ENCODE measurements at regions not wholly inside any gene's neighbourhood (a gene's known extent, or its start where the extent isn't known, plus 50 kb on each side); places are given as distances from the start of the nearest gene placed in this dataset.

DNA sequence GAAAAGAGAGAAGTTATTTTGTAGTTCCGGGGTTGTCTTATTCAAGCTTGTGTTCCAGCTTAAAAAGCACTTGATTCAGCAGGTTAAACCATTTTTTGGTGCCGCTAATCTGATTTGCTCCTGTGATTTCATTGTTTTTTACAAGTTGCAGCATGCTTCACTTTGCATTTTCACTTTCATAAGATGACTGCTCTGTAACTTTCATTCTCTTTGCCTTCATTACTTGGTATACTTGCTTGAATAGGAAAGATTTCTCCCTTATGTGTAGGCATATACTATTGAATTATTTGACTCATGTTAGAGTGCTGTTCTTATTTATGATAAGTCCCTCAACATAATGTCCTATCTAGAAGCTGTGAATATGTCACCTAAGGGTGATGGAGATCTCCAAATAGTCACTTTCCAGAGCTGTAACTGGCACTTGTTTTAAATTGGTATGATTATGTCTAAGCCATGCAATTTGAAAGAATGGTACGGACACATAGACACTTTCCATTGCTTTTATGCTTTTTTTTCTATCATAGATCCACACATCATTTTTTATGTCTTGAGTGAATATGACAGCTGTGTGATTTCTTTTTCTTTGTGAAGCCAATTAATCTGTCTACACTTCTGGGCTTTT, 254.5 kb downstream of the DSEL start (continued):
- TF ChIP-seq ZNF449 (tag by site-specific recombination; IDR thresholded peaks at IDR 0.05), result no peak
- TF ChIP-seq, protein P1, sequence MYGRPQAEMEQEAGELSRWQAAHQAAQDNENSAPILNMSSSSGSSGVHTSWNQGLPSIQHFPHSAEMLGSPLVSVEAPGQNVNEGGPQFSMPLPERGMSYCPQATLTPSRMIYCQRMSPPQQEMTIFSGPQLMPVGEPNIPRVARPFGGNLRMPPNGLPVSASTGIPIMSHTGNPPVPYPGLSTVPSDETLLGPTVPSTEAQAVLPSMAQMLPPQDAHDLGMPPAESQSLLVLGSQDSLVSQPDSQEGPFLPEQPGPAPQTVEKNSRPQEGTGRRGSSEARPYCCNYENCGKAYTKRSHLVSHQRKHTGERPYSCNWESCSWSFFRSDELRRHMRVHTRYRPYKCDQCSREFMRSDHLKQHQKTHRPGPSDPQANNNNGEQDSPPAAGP (tag by site-specific recombination; IDR thresholded peaks at IDR 0.05), result no peak
- no peak for TF ChIP-seq YY2 (tag by site-specific recombination; IDR thresholded peaks at IDR 0.05)

- Histone ChIP-seq H3K4me1 (ENCODE audit: control insufficient read depth, insufficient read depth, low read length) (no peaks in the 10 kb centered on the region), H3K9me3 (ENCODE audit: control insufficient read depth, insufficient read depth, low read depth, low read length) (no peaks in the 10 kb centered on the region), H3K36me3 (ENCODE audit: control insufficient read depth in 2 of 2, insufficient read depth in 1 of 2, low read length in 2 of 2) (no peaks in the 10 kb centered on the region), H3K27ac (ENCODE audit: extremely low read depth, low read depth, low read length) (no peak overlapping the region), H3K4me3 (ENCODE audit: low read depth, low read length) (no peak overlapping the region)
- no peak for TF ChIP-seq ZNF223 (tag by site-specific recombination; IDR thresholded peaks at IDR 0.05)
- no peak for TF ChIP-seq ZNF843 (tag by site-specific recombination; IDR thresholded peaks at IDR 0.05)
- TF ChIP-seq ZSCAN16 (tag by site-specific recombination; IDR thresholded peaks at IDR 0.05), result no peak
- TF ChIP-seq ZBTB48 (tag by site-specific recombination; IDR thresholded peaks at IDR 0.05), result no peak
- TF ChIP-seq GLIS2 (tag by site-specific recombination; IDR thresholded peaks at IDR 0.05), result no peak
- TF ChIP-seq ZNF214 (tag by site-specific recombination; IDR thresholded peaks at IDR 0.05; ENCODE audit: borderline replicate concordance), result no peak
- no peak for TF ChIP-seq ZSCAN5A (tag by site-specific recombination; IDR thresholded peaks at IDR 0.05)
- no peak for TF ChIP-seq ZNF311 (tag by site-specific recombination; IDR thresholded peaks at IDR 0.05; ENCODE audit: borderline replicate concordance)
- no peak for TF ChIP-seq ZNF426 (tag by site-specific recombination; IDR thresholded peaks at IDR 0.05)
- no peak for TF ChIP-seq ZNF670 (tag by site-specific recombination; IDR thresholded peaks at IDR 0.05; ENCODE audit: low read depth)
- TF ChIP-seq SCRT1 (tag by site-specific recombination; IDR thresholded peaks at IDR 0.05; ENCODE audit: borderline replicate concordance), result no peak
- POLR2A ChIA-PET, result no interaction called here
- CTCF ChIA-PET, result no interaction called here
Observed at GRCh38 chr18:67260841-67261240, 255.7 kb downstream of the DSEL start.

DNA sequence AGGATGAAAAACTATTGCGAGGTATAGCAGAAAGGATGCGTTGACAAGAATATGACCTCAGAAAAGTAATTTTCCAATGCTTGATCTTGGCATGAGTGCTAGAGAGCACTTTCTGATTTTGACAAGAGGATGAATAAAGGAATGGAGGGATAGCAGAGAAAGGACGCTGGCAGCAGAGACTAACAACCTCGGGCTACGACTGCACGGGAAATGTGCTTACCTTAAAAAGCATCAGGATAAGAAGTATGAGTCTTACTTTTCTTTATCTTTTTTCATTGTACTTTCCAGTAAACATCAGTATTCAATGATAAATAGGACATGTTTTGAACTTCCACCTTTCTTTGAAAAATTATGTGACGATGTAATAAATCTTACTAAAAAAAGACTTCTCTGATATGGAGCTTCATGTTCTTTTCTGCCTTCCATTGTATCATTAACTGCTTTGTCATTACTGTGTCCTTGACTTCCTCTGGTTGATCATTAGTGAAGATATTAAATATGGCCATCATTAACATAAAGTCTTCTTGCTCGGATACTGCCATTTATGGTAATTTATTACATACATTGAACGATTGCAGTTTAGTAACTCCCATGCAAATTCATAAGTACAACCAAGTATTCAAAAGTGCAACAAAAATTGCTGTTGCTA, 265.6 kb downstream of the DSEL start:
- no peaks in the 10 kb centered on the region for H3K36me3 ChIP-seq (ENCODE audit: control insufficient read depth in 2 of 2, insufficient read depth in 1 of 2, low read length in 2 of 2)
- POLR2A ChIA-PET, result no interaction called here
- no peaks in the 10 kb centered on the region for H3K4me1 ChIP-seq (ENCODE audit: control insufficient read depth, insufficient read depth, low read length)
- CTCF ChIA-PET, result no interaction called here
- no peak overlapping the region for H3K27ac ChIP-seq (ENCODE audit: extremely low read depth, low read depth, low read length)
- no peaks in the 10 kb centered on the region for H3K9me3 ChIP-seq (ENCODE audit: control insufficient read depth, insufficient read depth, low read depth, low read length)
- no peak overlapping the region for H3K4me3 ChIP-seq (ENCODE audit: low read depth, low read length)
- TF ChIP-seq ZNF707 (tag by site-specific recombination; IDR thresholded peaks at IDR 0.05) (no peak), ZNF776 (tag by site-specific recombination; IDR thresholded peaks at IDR 0.05; ENCODE audit: borderline replicate concordance) (no peak), ZBTB7A (tag by site-specific recombination; IDR thresholded peaks at IDR 0.05; ENCODE audit: low read depth) (no peak), ZNF843 (tag by site-specific recombination; IDR thresholded peaks at IDR 0.05) (no peak), ZNF362 (tag by site-specific recombination; IDR thresholded peaks at IDR 0.05) (no peak), YY1 (tag by site-specific recombination; IDR thresholded peaks at IDR 0.05) (no peak), YY2 (tag by site-specific recombination; IDR thresholded peaks at IDR 0.05) (no peak)
- TF ChIP-seq, protein P2, sequence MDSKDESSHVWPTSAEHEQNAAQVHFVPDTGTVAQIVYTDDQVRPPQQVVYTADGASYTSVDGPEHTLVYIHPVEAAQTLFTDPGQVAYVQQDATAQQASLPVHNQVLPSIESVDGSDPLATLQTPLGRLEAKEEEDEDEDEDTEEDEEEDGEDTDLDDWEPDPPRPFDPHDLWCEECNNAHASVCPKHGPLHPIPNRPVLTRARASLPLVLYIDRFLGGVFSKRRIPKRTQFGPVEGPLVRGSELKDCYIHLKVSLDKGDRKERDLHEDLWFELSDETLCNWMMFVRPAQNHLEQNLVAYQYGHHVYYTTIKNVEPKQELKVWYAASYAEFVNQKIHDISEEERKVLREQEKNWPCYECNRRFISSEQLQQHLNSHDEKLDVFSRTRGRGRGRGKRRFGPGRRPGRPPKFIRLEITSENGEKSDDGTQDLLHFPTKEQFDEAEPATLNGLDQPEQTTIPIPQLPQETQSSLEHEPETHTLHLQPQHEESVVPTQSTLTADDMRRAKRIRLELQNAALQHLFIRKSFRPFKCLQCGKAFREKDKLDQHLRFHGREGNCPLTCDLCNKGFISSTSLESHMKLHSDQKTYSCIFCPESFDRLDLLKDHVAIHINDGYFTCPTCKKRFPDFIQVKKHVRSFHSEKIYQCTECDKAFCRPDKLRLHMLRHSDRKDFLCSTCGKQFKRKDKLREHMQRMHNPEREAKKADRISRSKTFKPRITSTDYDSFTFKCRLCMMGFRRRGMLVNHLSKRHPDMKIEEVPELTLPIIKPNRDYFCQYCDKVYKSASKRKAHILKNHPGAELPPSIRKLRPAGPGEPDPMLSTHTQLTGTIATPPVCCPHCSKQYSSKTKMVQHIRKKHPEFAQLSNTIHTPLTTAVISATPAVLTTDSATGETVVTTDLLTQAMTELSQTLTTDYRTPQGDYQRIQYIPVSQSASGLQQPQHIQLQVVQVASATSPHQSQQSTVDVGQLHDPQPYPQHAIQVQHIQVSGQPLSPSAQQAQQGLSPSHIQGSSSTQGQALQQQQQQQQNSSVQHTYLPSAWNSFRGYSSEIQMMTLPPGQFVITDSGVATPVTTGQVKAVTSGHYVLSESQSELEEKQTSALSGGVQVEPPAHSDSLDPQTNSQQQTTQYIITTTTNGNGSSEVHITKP (tag by site-specific recombination; IDR thresholded peaks at IDR 0.05), result no peak
- TF ChIP-seq, protein P3, sequence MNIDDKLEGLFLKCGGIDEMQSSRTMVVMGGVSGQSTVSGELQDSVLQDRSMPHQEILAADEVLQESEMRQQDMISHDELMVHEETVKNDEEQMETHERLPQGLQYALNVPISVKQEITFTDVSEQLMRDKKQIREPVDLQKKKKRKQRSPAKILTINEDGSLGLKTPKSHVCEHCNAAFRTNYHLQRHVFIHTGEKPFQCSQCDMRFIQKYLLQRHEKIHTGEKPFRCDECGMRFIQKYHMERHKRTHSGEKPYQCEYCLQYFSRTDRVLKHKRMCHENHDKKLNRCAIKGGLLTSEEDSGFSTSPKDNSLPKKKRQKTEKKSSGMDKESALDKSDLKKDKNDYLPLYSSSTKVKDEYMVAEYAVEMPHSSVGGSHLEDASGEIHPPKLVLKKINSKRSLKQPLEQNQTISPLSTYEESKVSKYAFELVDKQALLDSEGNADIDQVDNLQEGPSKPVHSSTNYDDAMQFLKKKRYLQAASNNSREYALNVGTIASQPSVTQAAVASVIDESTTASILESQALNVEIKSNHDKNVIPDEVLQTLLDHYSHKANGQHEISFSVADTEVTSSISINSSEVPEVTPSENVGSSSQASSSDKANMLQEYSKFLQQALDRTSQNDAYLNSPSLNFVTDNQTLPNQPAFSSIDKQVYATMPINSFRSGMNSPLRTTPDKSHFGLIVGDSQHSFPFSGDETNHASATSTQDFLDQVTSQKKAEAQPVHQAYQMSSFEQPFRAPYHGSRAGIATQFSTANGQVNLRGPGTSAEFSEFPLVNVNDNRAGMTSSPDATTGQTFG (tag by site-specific recombination; IDR thresholded peaks at IDR 0.05; ENCODE audit: borderline replicate concordance), result no peak
